GM12878 (cell line): ENCODE measurements at regions not wholly inside any gene's neighbourhood (a gene's known extent, or its start where the extent isn't known, plus 50 kb on each side); places are given as distances from the start of the nearest gene placed in this dataset.

ENCODE experiments used
- ATAC-seq: fragments of 200-7000 bp; cut with Tn5 transposase; 3 replicates; pipeline ENCODE4 v1.9.1; 2020; ENCODE audit warnings: mild to moderate bottlenecking, moderate library complexity
- BruUV-seq: library from RNA; stranded (reverse); fragments of 400-500 nt; replicated peaks from 2 replicates; lab custom pipeline; 2021; lab: Mats Ljungman, UMichigan
- CTCF ChIA-PET: fragments of 300-600 bp; sonication (Branson Sonifier 250); formaldehyde crosslinking; extraction: SDS; loops from one replicate; lab custom pipeline; 2021; ENCODE audit warnings: inconsistent platforms; lab: Yijun Ruan, JAX
- POLR2A ChIA-PET: fragments of 350-600 bp; formaldehyde crosslinking; extraction: SDS; loops from one replicate; lab custom pipeline; 2021; ENCODE audit warnings: inconsistent platforms; lab: Charles Lee
- RAD21 ChIA-PET: fragments of 300-600 bp; sonication (Branson Sonifier 250); formaldehyde crosslinking; loops from one replicate; lab custom pipeline; 2023; ENCODE audit warnings: antibody characterized with exemption; ENCODE audit not compliant: unreplicated experiment; lab: Charles Lee
- SMC1A ChIA-PET: fragments of 300-600 bp; sonication (Branson Sonifier 250); formaldehyde crosslinking; loops from one replicate; lab custom pipeline; 2023; ENCODE audit not compliant: unreplicated experiment, uncharacterized antibody; lab: Charles Lee
- DNase-seq: peaks from one replicate; pipeline ENCODE4 v3.0.0-alpha.2; 2011; ENCODE audit warnings: low read depth, low spot score
- FAIRE-seq: peaks from 3 replicates; lab custom pipeline; 2011; peaks lifted over from hg19 to GRCh38; lab: Jason Lieb, UNC
- H2AFZ ChIP-seq: 2 replicates; pipeline ENCODE4 v1.6.0; 2011; ENCODE audit warnings: low read depth, low read length, control low read depth; ENCODE audit not compliant: control insufficient read depth
- H3K27ac ChIP-seq: 2 replicates; pipeline ENCODE4 v1.5.1; 2011; ENCODE audit warnings: control low read depth; ENCODE audit not compliant: control insufficient read depth, insufficient read depth
- H3K27me3 ChIP-seq, 2 experiments: replicated peaks in 1 of 2; 2 replicates each; pipeline versions ENCODE4 v1.6.0 to v1.6.1; 2011; ENCODE audit warnings: low read length in 1 of 2; ENCODE audit not compliant: control insufficient read depth in 2 of 2, insufficient read depth in 2 of 2
- H3K36me3 ChIP-seq, 2 experiments: 2 replicates each; pipeline ENCODE4 v1.5.1; 2011; ENCODE audit warnings: low read length in 1 of 2; ENCODE audit not compliant: control insufficient read depth in 2 of 2, insufficient read depth in 2 of 2
- H3K4me1 ChIP-seq: 2 replicates; pipeline ENCODE4 v1.6.1; 2011; ENCODE audit warnings: mild to moderate bottlenecking, low read length, moderate library complexity, mixed read lengths; ENCODE audit not compliant: control insufficient read depth, insufficient read depth
- H3K4me2 ChIP-seq: 2 replicates; pipeline ENCODE4 v1.6.0; 2011; ENCODE audit warnings: control low read depth; ENCODE audit not compliant: control insufficient read depth, insufficient read depth
- H3K4me3 ChIP-seq: fragments of 200-600 bp; sonication (generic); 2 replicates; pipeline ENCODE4 v1.5.1; 2016
- H3K79me2 ChIP-seq: 2 replicates; pipeline ENCODE4 v1.6.0; 2011; ENCODE audit warnings: low read length; ENCODE audit not compliant: control insufficient read depth, insufficient read depth
- H3K9ac ChIP-seq: 2 replicates; pipeline ENCODE4 v1.8.0; 2011; ENCODE audit warnings: low read length, control low read depth, mixed read lengths; ENCODE audit not compliant: control insufficient read depth, insufficient read depth
- H3K9me3 ChIP-seq: replicated peaks from 3 replicates; pipeline ENCODE4 v1.5.1; 2011; ENCODE audit warnings: mild to moderate bottlenecking, low read length; ENCODE audit not compliant: control insufficient read depth, insufficient read depth
- H4K20me1 ChIP-seq: 2 replicates; pipeline ENCODE4 v1.6.0; 2011; ENCODE audit not compliant: control insufficient read depth, insufficient read depth
- ASH2L ChIP-seq: fragments of 300-600, 200-600 bp; sonication (generic); IDR thresholded peaks from 2 replicates; pipeline ENCODE4 v1.6.1; 2017; ENCODE audit warnings: low read depth, mild to moderate bottlenecking, borderline replicate concordance
- BACH1 ChIP-seq: fragments of 450-650 bp; IDR thresholded peaks from 2 replicates; pipeline ENCODE4 v1.6.1; 2017; ENCODE audit warnings: mild to moderate bottlenecking, borderline replicate concordance
- CHD1 ChIP-seq: IDR thresholded peaks from 2 replicates; pipeline ENCODE4 v1.6.1; 2012; ENCODE audit warnings: low read depth, low read length, improper control_type of control experiment
- IKZF2 ChIP-seq, 2 experiments: fragments of 450-650 bp; IDR thresholded peaks; 2 replicates each; pipeline ENCODE4 v1.6.1; 2017; ENCODE audit warnings: mild to moderate bottlenecking in 2 of 2, moderate library complexity in 2 of 2
- NKRF ChIP-seq: fragments of 450-650 bp; conservative IDR thresholded peaks from 2 replicates; pipeline ENCODE4 v1.6.1; 2017; ENCODE audit warnings: mild to moderate bottlenecking, moderate library complexity
- RCOR1 ChIP-seq: conservative IDR thresholded peaks from 2 replicates; pipeline ENCODE4 v1.6.1; 2012; ENCODE audit warnings: low read depth, low read length, improper control_type of control experiment
- SIX5 ChIP-seq: IDR thresholded peaks from 2 replicates; pipeline ENCODE4 v1.6.1; 2011; ENCODE audit warnings: mild to moderate bottlenecking, low read depth, low read length, moderate library complexity; ENCODE audit not compliant: severe bottlenecking
- ZNF217 ChIP-seq: fragments of 450-650 bp; IDR thresholded peaks from 2 replicates; pipeline ENCODE4 v1.6.1; 2017; ENCODE audit warnings: antibody characterized with exemption, mild to moderate bottlenecking
- WGBS: methylation state at CpG from one replicate; pipeline ENCODE4 v1.1.6; 2016; ENCODE audit warnings: low lambda C conversion rate; ENCODE audit not compliant: insufficient replicate concordance, insufficient coverage; ENCODE audit errors: missing lambda C conversion rate; 5-methylcytosine and 5-hydroxymethylcytosine counted together
- in situ Hi-C: fragments of 300-500 bp; cut with MboI; formaldehyde crosslinking; loops from 9 replicates; pipeline ENCODE4 v1.14.3; 2018; ENCODE audit warnings: mixed read lengths
- intact Hi-C: fragments of 100-400 bp; cut with micrococcal nuclease; formaldehyde crosslinking; loops from one replicate; pipeline ENCODE4 v1.14.2; 2022; ENCODE audit not compliant: unreplicated experiment
- TF ChIP-seq, protein P1 (sequence below): IDR thresholded peaks from 2 replicates; pipeline ENCODE4 v1.6.1; 2012; ENCODE audit warnings: low read depth, low read length, improper control_type of control experiment

DNA sequence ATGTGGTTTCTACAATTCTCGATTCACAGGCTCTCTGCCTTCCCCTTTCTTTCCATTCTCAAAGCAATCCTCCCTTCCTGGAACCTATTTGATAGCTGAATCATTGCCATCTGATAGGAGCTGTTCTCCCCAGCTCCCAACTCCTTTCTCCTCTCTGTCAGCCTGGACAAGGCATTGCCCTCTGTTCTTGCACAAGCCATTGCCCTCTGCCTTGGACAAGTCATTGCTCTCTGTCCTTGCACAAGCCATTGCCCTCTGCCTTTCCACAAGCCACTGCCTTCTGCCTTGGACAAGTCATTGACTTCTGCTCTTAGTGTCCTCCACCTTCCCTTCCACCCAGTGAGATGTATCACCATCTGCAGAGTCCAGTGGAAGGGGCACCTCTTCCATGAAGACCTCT, 256.1 kb upstream of the STS start:
- WGBS: 6% methylated on average over 1 of the region's 1 CpG
- H3K79me2 ChIP-seq: no peaks in the 10 kb centered on the region
- in situ Hi-C loops (no loop called here), intact Hi-C loops (no loop called here)
- no TSS peak for BruUV-seq
- no peak overlapping the region for H3K27ac ChIP-seq
- no peak overlapping the region for H3K9ac ChIP-seq
- no peak overlapping the region for H2AFZ ChIP-seq
- no peak for TF ChIP-seq ASH2L
- TF ChIP-seq ZNF217: no peak
- no peak for TF ChIP-seq BACH1
- no peak for TF ChIP-seq SIX5
- no peak overlapping the region for H3K4me3 ChIP-seq
- no peaks in the 10 kb centered on the region for H4K20me1 ChIP-seq
- SMC1A ChIA-PET: interaction anchor here (0.6 kb wide), 1 partner anchor 1482 kb away, joined by 3 read pairs; no protein-coding TSS in a partner anchor
- H3K4me1 ChIP-seq: no peaks in the 10 kb centered on the region
- no peaks in the 10 kb centered on the region; a peak in 1 of 4 replicates for H3K27me3 ChIP-seq
- no peaks in the 10 kb centered on the region for H3K36me3 ChIP-seq
- DNase-seq (no peak), ATAC-seq (no peak), FAIRE-seq (no peak)
- no peak overlapping the region for H3K4me2 ChIP-seq
- RAD21 ChIA-PET: no interaction called here
- POLR2A ChIA-PET: interaction anchor here (0.7 kb wide), 1 partner anchor 12 kb away, joined by 3 read pairs; no protein-coding TSS in a partner anchor
- no peaks in the 10 kb centered on the region; the same call in 2 of the 3 replicates for H3K9me3 ChIP-seq
- CTCF ChIA-PET: interaction anchor here (0.6 kb wide), 1 partner anchor 35 kb away, joined by 3 read pairs; no protein-coding TSS in a partner anchor

- no peak for TF ChIP-seq IKZF2 (IDR thresholded peaks at IDR 0.05)
- TF ChIP-seq NKRF: no peak
- TF ChIP-seq RCOR1: no peak
- no peak for TF ChIP-seq CHD1
- TF ChIP-seq, protein P1, sequence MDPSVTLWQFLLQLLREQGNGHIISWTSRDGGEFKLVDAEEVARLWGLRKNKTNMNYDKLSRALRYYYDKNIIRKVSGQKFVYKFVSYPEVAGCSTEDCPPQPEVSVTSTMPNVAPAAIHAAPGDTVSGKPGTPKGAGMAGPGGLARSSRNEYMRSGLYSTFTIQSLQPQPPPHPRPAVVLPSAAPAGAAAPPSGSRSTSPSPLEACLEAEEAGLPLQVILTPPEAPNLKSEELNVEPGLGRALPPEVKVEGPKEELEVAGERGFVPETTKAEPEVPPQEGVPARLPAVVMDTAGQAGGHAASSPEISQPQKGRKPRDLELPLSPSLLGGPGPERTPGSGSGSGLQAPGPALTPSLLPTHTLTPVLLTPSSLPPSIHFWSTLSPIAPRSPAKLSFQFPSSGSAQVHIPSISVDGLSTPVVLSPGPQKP: no peak
- TF ChIP-seq, all 136 proteins: peak for 0
- Histone ChIP-seq H2AFZ (no peak overlapping the region), H3K27me3 (no peaks in the 10 kb centered on the region; a peak in 1 of 4 replicates), H3K4me2 (no peak overlapping the region), H3K27ac (no peak overlapping the region), H3K79me2 (no peaks in the 10 kb centered on the region), H3K4me3 (no peak overlapping the region), H3K36me3 (no peaks in the 10 kb centered on the region), H3K4me1 (no peaks in the 10 kb centered on the region), H4K20me1 (no peaks in the 10 kb centered on the region), H3K9ac (no peak overlapping the region), H3K9me3 (no peaks in the 10 kb centered on the region; the same call in 2 of the 3 replicates)
- no TSS peak for BruUV-seq
- RAD21 ChIA-PET: no interaction called here
- POLR2A ChIA-PET: interaction anchor here (0.7 kb wide), 1 partner anchor 11 kb away, joined by 3 read pairs; no protein-coding TSS in a partner anchor
- SMC1A ChIA-PET: interaction anchor here (0.6 kb wide), 1 partner anchor 1481 kb away, joined by 3 read pairs; no protein-coding TSS in a partner anchor
- intact Hi-C loops: no loop called here
- FAIRE-seq (no peak), DNase-seq (no peak), ATAC-seq (no peak)
- WGBS: 33% methylated on average over 3 of the region's 3 CpGs
- CTCF ChIA-PET: interaction anchor here (0.6 kb wide), 1 partner anchor 36 kb away, joined by 3 read pairs; no protein-coding TSS in a partner anchor
- in situ Hi-C loops: no loop called here
Measured at GRCh38 chrX:6890544-6891261, 256.8 kb upstream of the STS start.
